ENCODE measurements at regions not wholly inside any gene's neighbourhood (a gene's known extent, or its start where the extent isn't known, plus 50 kb on each side); places are given as distances from the start of the nearest gene placed in this dataset.

GRCh38 chr9:11443631-11444030 is 830.8 kb upstream of the PTPRD start:
- no peak for DNase-seq (ENCODE audit: low read depth in 4 of 4, low spot score in 3 of 4)

- no peak for DNase-seq (ENCODE audit: low read depth in 4 of 4, low spot score in 3 of 4)
Observed at GRCh38 chr9:11457825-11458790, 845.3 kb upstream of the PTPRD start.

- no peak for DNase-seq (ENCODE audit: low read depth in 4 of 4, low spot score in 3 of 4)
Observed at GRCh38 chr9:11469745-11470144, 856.9 kb upstream of the PTPRD start.

GRCh38 chr9:11471321-11471720 is 858.5 kb upstream of the PTPRD start:
- DNase-seq (ENCODE audit: low read depth in 4 of 4, low spot score in 3 of 4) = no peak

- DNase-seq (ENCODE audit: low read depth in 4 of 4, low spot score in 3 of 4) = no peak
Observed at GRCh38 chr9:11500780-11501179, 888.0 kb upstream of the PTPRD start.

DNA sequence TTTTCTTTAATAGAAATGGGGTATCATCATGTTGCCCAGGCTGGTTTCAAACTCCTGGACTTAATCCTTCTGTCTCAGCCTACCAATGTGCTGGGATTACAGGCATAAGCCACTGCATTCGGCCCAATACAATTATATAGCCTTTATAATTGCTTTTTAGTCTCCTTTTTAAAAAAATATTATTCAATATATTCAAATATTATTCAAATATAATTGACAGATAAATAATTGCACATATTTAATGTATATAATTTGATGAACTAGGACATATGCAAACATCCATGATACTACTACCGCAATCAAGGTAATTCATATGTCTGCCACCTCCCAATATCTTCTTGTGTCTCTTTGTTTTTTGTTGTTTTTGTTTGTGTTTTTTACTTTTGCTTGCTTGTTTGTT is 894.2 kb upstream of the PTPRD start:
- no peak for DNase-seq (ENCODE audit: low read depth in 4 of 4, low spot score in 3 of 4)

DNA sequence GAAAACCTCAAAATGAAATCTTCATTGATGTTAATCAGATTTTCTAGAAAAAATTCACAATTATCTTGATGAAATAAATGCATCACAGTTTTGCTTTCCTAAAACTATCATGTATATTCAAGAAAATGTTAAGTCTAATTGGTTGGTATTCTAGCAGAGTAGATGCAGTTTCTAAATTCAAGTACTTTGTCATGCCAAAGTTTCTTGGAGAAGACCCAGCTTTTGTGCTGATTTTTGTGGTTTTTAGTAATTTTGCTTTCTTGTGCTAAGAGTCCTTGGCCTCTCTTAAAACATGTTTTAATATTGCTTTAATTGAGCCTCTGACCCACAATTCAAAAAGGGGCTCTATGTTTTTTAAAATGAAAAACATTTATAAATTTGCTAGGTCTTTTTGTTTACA is 924.8 kb upstream of the PTPRD start:
- DNase-seq (ENCODE audit: low read depth in 4 of 4, low spot score in 3 of 4) = no peak

- DNase-seq (ENCODE audit: low read depth in 4 of 4, low spot score in 3 of 4) = no peak
Observed at GRCh38 chr9:11542781-11543180, 930.0 kb upstream of the PTPRD start.

DNA sequence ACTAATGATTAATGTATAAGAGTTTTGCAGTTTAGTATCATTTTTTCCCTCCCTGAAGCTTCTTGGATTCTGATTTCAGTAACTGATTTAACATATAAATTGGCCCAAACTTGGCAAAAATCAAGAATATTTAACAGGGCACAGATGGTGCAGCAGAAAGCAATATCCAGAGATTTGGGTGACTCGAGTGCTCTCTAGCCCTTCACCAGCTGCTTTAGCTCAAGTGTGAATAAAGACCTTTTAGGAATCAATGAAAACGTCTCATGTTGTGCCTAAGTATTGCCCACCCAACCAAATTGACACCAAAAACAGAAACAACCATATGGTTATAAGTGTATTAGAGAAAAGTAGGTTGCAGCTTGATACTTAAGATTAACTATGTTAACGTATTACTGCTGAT is 933.4 kb upstream of the PTPRD start:
- no peak for DNase-seq (ENCODE audit: low read depth in 4 of 4, low spot score in 3 of 4)

- no peak for DNase-seq (ENCODE audit: low read depth in 4 of 4, low spot score in 3 of 4)
Observed at GRCh38 chr9:11549311-11549794, 936.6 kb upstream of the PTPRD start.

- no peak for DNase-seq (ENCODE audit: low read depth in 4 of 4, low spot score in 3 of 4)
Observed at GRCh38 chr9:11551106-11551505, 938.3 kb upstream of the PTPRD start.

GRCh38 chr9:11558043-11558442 is 945.2 kb upstream of the PTPRD start:
- no peak for DNase-seq (ENCODE audit: low read depth in 4 of 4, low spot score in 3 of 4)

GRCh38 chr9:11559001-11559776 is 946.4 kb upstream of the PTPRD start:
- DNase-seq (ENCODE audit: low read depth in 4 of 4, low spot score in 3 of 4) = no peak

DNA sequence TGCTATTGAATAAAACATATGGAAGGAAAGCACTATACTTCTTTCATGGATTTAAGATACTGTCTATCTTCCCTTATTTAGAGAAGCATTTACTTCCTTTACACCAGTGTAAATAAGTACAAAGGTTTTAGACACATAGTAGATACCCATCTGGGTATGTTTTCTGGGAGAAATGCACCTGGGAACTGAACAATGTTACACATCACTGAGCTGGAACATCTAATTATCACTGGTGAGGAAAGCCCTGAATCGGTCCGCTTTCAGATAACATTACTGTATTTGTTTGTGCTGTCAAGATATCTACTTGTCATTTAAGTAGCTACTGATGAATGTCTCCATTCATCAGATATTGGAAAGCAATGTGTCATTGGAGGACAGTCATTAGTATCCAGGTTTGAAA is 964.7 kb upstream of the PTPRD start:
- DNase-seq (ENCODE audit: low read depth in 4 of 4, low spot score in 3 of 4) = no peak

- no peak for DNase-seq (ENCODE audit: low read depth in 4 of 4, low spot score in 3 of 4)
Observed at GRCh38 chr9:11595756-11596155, 983.0 kb upstream of the PTPRD start.

GRCh38 chr9:11618241-11618805 is 1005.5 kb upstream of the PTPRD start:
- DNase-seq (ENCODE audit: low read depth in 4 of 4, low spot score in 3 of 4) = no peak

DNA sequence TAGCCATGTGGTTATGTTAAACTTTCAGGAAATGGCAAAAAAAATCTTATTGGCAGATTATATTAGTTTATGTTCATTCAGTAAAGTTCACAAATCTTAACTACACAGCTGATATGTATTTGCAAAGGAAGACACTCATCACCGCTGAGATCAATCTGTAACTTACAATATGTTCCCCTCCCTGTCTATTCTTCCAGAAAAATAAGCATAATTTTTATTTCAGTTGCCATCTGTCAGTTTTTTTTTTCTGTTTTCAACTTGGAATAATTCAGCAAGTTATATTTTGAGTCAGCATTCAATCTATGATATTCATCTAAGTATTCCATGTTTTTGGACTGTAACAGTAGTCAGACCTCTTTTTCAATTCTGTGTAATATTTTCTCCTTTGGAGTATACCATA is 1019.9 kb upstream of the PTPRD start:
- no peak for DNase-seq (ENCODE audit: low read depth in 4 of 4, low spot score in 3 of 4)

DNA sequence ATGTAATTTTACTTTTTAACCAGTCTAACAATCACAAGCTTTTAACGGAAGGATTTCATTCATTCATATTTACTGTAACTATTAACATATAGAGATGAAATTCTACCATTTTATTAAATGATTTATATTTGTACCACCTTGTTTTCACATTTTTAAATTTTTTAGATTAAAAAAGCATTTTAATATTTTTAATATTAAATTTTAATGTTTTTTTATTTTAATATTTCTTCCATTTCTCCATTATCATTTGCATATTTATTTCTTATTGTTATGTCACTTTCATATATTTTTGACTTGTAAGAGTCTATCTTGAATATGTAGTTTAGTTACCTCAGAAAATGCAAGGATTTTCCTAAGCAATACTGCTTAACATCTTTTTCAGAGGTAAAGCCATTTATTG is 1034.0 kb upstream of the PTPRD start:
- DNase-seq (ENCODE audit: low read depth in 4 of 4, low spot score in 3 of 4) = no peak

DNA sequence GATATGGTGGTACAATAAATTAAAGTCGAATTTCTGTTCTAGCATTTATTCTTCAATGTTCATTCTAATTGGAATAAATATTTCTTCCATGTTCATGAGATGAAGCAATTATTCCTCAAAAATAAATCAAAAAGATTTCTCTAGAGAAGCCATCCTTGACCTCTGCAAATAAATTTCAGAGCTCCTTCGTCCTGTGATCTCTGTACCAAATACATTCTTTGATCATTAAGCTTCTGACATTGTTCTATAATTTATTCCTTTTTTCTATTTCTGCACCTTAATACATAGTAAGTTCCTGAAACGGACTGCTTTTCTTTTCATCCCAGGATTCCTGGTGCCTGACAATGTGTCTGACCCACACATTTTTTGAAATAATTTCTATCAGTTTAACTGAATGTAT is 1039.3 kb upstream of the TYRP1 start:
- no peak for DNase-seq (ENCODE audit: low read depth in 4 of 4, low spot score in 3 of 4)

- no peak for DNase-seq (ENCODE audit: low read depth in 4 of 4, low spot score in 3 of 4)
Observed at GRCh38 chr9:11663913-11664312, 1029.3 kb upstream of the TYRP1 start.

GRCh38 chr9:11676821-11677220 is 1016.4 kb upstream of the TYRP1 start:
- DNase-seq (ENCODE audit: low read depth in 4 of 4, low spot score in 3 of 4) = no peak
